WTC11 (cell line): ENCODE measurements at regions not wholly inside any gene's neighbourhood (a gene's known extent, or its start where the extent isn't known, plus 50 kb on each side); places are given as distances from the start of the nearest gene placed in this dataset.

Source experiments
- ATAC-seq: fragments of 200-7000 bp; cut with Tn5 transposase; 2 replicates; pipeline ENCODE4 v1.10.0; 2021; ENCODE audit warnings: mild to moderate bottlenecking, moderate library complexity
- CTCF ChIA-PET: fragments of 300-600 bp; sonication (Branson Sonifier 250); formaldehyde crosslinking; loops from one replicate; lab custom pipeline; 2021; ENCODE audit warnings: antibody characterized with exemption; lab: Charles Lee
- POLR2A ChIA-PET: fragments of 350-600 bp; sonication (Branson Sonifier 250); formaldehyde crosslinking; loops from one replicate; lab custom pipeline; 2021; ENCODE audit warnings: antibody characterized with exemption; lab: Charles Lee
- DNase-seq: peaks from one replicate; pipeline ENCODE4 v3.0.0; 2021; ENCODE audit warnings: low spot score
- H3K27ac Mint-ChIP-seq: 2 replicates; pipeline ENCODE4 v1.8.0; 2021; ENCODE audit warnings: mixed read lengths
- H3K27me3 Mint-ChIP-seq: 2 replicates; pipeline ENCODE4 v1.8.0; 2021; ENCODE audit warnings: low read depth, mild to moderate bottlenecking, moderate library complexity, mixed read lengths
- H3K36me3 Mint-ChIP-seq: 2 replicates; pipeline ENCODE4 v1.8.0; 2021; ENCODE audit warnings: mixed read lengths
- H3K4me1 Mint-ChIP-seq: 2 replicates; pipeline ENCODE4 v1.8.0; 2022; ENCODE audit warnings: mixed read lengths
- H3K4me3 Mint-ChIP-seq: 2 replicates; pipeline ENCODE4 v1.8.0; 2021; ENCODE audit warnings: mild to moderate bottlenecking, moderate library complexity, mixed read lengths
- H3K9me3 Mint-ChIP-seq: 2 replicates; pipeline ENCODE4 v1.8.0; 2021; ENCODE audit warnings: mixed read lengths
- AFF4 ChIP-seq: sonication (generic); formaldehyde crosslinking; IDR thresholded peaks from 2 replicates; pipeline ENCODE4 v1.8.1; 2023; ENCODE audit warnings: mild to moderate bottlenecking, missing genetic modification reagents, borderline replicate concordance
- ELF4 ChIP-seq: sonication (generic); formaldehyde crosslinking; IDR thresholded peaks from 2 replicates; pipeline ENCODE4 v1.8.1; 2022; ENCODE audit warnings: low read depth, mild to moderate bottlenecking, moderate library complexity, missing genetic modification reagents
- FOXK1 ChIP-seq: sonication (generic); formaldehyde crosslinking; IDR thresholded peaks from 2 replicates; pipeline ENCODE4 v1.8.0; 2022; ENCODE audit warnings: mild to moderate bottlenecking, moderate library complexity, missing genetic modification reagents
- FOXP1 ChIP-seq: sonication (generic); formaldehyde crosslinking; IDR thresholded peaks from 2 replicates; pipeline ENCODE4 v1.8.0; 2022; ENCODE audit warnings: missing genetic modification reagents, mild to moderate bottlenecking, moderate library complexity, borderline replicate concordance
- FOXP4 ChIP-seq: sonication (generic); formaldehyde crosslinking; IDR thresholded peaks from 2 replicates; pipeline ENCODE4 v1.8.0; 2022; ENCODE audit warnings: mild to moderate bottlenecking, missing genetic modification reagents
- JAZF1 ChIP-seq: fragments of 250-450 bp; sonication (Bioruptor Pico); IDR thresholded peaks from 2 replicates; pipeline ENCODE4 v1.9.0; 2021; ENCODE audit warnings: moderate library complexity, mild to moderate bottlenecking, inconsistent platforms
- USF2 ChIP-seq: sonication (generic); formaldehyde crosslinking; IDR thresholded peaks from 2 replicates; pipeline ENCODE4 v1.8.1; 2023; ENCODE audit warnings: mild to moderate bottlenecking, missing genetic modification reagents, moderate library complexity
- ZMAT4 ChIP-seq: fragments of 250-450 bp; sonication (Bioruptor Pico); IDR thresholded peaks from 2 replicates; pipeline ENCODE4 v1.9.0; 2021; ENCODE audit warnings: mild to moderate bottlenecking
- ZNF121 ChIP-seq: sonication (generic); formaldehyde crosslinking; IDR thresholded peaks from 2 replicates; pipeline ENCODE4 v1.8.0; 2023; ENCODE audit warnings: missing genetic modification reagents
- ZNF219 ChIP-seq: sonication (generic); formaldehyde crosslinking; IDR thresholded peaks from 2 replicates; pipeline ENCODE4 v1.8.0; 2023; ENCODE audit warnings: missing genetic modification reagents, mild to moderate bottlenecking, borderline replicate concordance
- ZNF232 ChIP-seq: sonication (generic); formaldehyde crosslinking; IDR thresholded peaks from 2 replicates; pipeline ENCODE4 v1.8.0; 2022; ENCODE audit warnings: mild to moderate bottlenecking, missing genetic modification reagents
- ZNF423 ChIP-seq: fragments of 250-450 bp; sonication (Bioruptor Pico); IDR thresholded peaks from 2 replicates; pipeline ENCODE4 v2.1.2; 2022; ENCODE audit warnings: mild to moderate bottlenecking, moderate library complexity
- ZNF671 ChIP-seq: fragments of 250-450 bp; sonication (Bioruptor Pico); IDR thresholded peaks from 2 replicates; pipeline ENCODE4 v1.8.0; 2021; ENCODE audit warnings: mild to moderate bottlenecking
- TF ChIP-seq, protein P1 (sequence below): fragments of 250-450 bp; sonication (Bioruptor Pico); IDR thresholded peaks from 2 replicates; pipeline ENCODE4 v1.9.0; 2021; ENCODE audit warnings: mild to moderate bottlenecking, borderline replicate concordance
- TF ChIP-seq, protein P2 (sequence below): sonication (generic); formaldehyde crosslinking; IDR thresholded peaks from 2 replicates; pipeline ENCODE4 v1.8.1; 2022; ENCODE audit warnings: mild to moderate bottlenecking, moderate library complexity, missing genetic modification reagents

GRCh38 chr10:130810856-130811255 is 500.7 kb downstream of the TCERG1L start (continued):
- TF ChIP-seq, protein P1, sequence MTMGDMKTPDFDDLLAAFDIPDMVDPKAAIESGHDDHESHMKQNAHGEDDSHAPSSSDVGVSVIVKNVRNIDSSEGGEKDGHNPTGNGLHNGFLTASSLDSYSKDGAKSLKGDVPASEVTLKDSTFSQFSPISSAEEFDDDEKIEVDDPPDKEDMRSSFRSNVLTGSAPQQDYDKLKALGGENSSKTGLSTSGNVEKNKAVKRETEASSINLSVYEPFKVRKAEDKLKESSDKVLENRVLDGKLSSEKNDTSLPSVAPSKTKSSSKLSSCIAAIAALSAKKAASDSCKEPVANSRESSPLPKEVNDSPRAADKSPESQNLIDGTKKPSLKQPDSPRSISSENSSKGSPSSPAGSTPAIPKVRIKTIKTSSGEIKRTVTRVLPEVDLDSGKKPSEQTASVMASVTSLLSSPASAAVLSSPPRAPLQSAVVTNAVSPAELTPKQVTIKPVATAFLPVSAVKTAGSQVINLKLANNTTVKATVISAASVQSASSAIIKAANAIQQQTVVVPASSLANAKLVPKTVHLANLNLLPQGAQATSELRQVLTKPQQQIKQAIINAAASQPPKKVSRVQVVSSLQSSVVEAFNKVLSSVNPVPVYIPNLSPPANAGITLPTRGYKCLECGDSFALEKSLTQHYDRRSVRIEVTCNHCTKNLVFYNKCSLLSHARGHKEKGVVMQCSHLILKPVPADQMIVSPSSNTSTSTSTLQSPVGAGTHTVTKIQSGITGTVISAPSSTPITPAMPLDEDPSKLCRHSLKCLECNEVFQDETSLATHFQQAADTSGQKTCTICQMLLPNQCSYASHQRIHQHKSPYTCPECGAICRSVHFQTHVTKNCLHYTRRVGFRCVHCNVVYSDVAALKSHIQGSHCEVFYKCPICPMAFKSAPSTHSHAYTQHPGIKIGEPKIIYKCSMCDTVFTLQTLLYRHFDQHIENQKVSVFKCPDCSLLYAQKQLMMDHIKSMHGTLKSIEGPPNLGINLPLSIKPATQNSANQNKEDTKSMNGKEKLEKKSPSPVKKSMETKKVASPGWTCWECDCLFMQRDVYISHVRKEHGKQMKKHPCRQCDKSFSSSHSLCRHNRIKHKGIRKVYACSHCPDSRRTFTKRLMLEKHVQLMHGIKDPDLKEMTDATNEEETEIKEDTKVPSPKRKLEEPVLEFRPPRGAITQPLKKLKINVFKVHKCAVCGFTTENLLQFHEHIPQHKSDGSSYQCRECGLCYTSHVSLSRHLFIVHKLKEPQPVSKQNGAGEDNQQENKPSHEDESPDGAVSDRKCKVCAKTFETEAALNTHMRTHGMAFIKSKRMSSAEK (CRISPR knock-in tag): no peak
- TF ChIP-seq FOXK1 (CRISPR knock-in tag) (no peak), ZNF121 (CRISPR knock-in tag) (no peak), JAZF1 (no peak), ZNF671 (no peak)

GRCh38 chr10:130812381-130813148 is 499.0 kb downstream of the TCERG1L start:
- Mint-ChIP-seq H3K4me3 (no peak overlapping the region), H3K4me1 (peaks cover 3% of the 10 kb centered on the region; the same call in 1 of the 2 replicates), H3K27ac (no peak overlapping the region), H3K9me3 (peaks cover 52% of the 10 kb centered on the region), H3K27me3 (peaks cover 4% of the 10 kb centered on the region; the same call in 1 of the 2 replicates), H3K36me3 (peaks cover 59% of the 10 kb centered on the region)
- ChIA-PET CTCF (no interaction called here), POLR2A (no interaction called here)
- ATAC-seq (no peak), DNase-seq (no peak)
- TF ChIP-seq USF2 (CRISPR knock-in tag) (no peak), ZNF219 (CRISPR knock-in tag) (no peak), FOXP1 (no peak), ZMAT4 (CRISPR knock-in tag) (no peak), FOXP4 (CRISPR knock-in tag) (no peak), ZNF232 (CRISPR knock-in tag) (no peak), ELF4 (CRISPR knock-in tag) (no peak), ZNF423 (CRISPR knock-in tag) (no peak), AFF4 (CRISPR knock-in tag) (no peak)
- TF ChIP-seq, protein P2, sequence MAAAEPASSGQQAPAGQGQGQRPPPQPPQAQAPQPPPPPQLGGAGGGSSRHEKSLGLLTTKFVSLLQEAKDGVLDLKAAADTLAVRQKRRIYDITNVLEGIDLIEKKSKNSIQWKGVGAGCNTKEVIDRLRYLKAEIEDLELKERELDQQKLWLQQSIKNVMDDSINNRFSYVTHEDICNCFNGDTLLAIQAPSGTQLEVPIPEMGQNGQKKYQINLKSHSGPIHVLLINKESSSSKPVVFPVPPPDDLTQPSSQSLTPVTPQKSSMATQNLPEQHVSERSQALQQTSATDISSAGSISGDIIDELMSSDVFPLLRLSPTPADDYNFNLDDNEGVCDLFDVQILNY (CRISPR knock-in tag): no peak
